GM18873 (cell line): ENCODE measurements at regions not wholly inside any gene's neighbourhood (a gene's known extent, or its start where the extent isn't known, plus 50 kb on each side); places are given as distances from the start of the nearest gene placed in this dataset.

ENCODE experiments used
- ATAC-seq: cut with Tn5 transposase; IDR thresholded peaks from one replicate; pipeline ENCODE4 v1.9.1; 2021; ENCODE audit warnings: mild to moderate bottlenecking, moderate library complexity, moderate number of reproducible peaks; ENCODE audit not compliant: unreplicated experiment, low FRiP score

- no peak for ATAC-seq
Observed at GRCh38 chr6:88558981-88559380, 392.8 kb upstream of the CNR1 start.

- ATAC-seq, result no peak
Observed at GRCh38 chr6:88556663-88557062, 390.5 kb upstream of the CNR1 start.

- ATAC-seq, result no peak
Observed at GRCh38 chr6:88548891-88549505, 382.9 kb upstream of the CNR1 start.

- ATAC-seq, result no peak
Observed at GRCh38 chr6:88547768-88548167, 381.6 kb upstream of the CNR1 start.

GRCh38 chr6:88545991-88546390, 379.8 kb upstream of the CNR1 start:
- ATAC-seq, result no peak

- no peak for ATAC-seq
Observed at GRCh38 chr6:88544986-88545612, 379.0 kb upstream of the CNR1 start.

GRCh38 chr6:88539295-88539764, 373.2 kb upstream of the CNR1 start:
- no peak for ATAC-seq

GRCh38 chr6:88538840-88539239, 372.7 kb upstream of the CNR1 start:
- no peak for ATAC-seq

GRCh38 chr6:88538130-88538706, 372.1 kb upstream of the CNR1 start:
- no peak for ATAC-seq

GRCh38 chr6:88536071-88536625, 370.0 kb upstream of the CNR1 start:
- ATAC-seq, result no peak

- no peak for ATAC-seq
Observed at GRCh38 chr6:88535306-88535705, 369.2 kb upstream of the CNR1 start.

- no peak for ATAC-seq
Observed at GRCh38 chr6:88532241-88532860, 366.2 kb upstream of the CNR1 start.

- ATAC-seq, result no peak
Observed at GRCh38 chr6:88529726-88530125, 363.6 kb upstream of the CNR1 start.

GRCh38 chr6:88520445-88520844, 354.3 kb upstream of the CNR1 start:
- ATAC-seq, result no peak

GRCh38 chr6:88520017-88520338, 353.8 kb upstream of the CNR1 start:
- ATAC-seq, result no peak

- no peak for ATAC-seq
Observed at GRCh38 chr6:88519301-88520016, 353.3 kb upstream of the CNR1 start.

GRCh38 chr6:88517737-88518136, 351.6 kb upstream of the CNR1 start:
- no peak for ATAC-seq

- ATAC-seq, result no peak
Observed at GRCh38 chr6:88513920-88514319, 347.8 kb upstream of the CNR1 start.

- no peak for ATAC-seq
Observed at GRCh38 chr6:88513471-88513870, 347.3 kb upstream of the CNR1 start.

- ATAC-seq, result no peak
Observed at GRCh38 chr6:88512951-88513350, 346.8 kb upstream of the CNR1 start.

GRCh38 chr6:88502391-88502790, 336.2 kb upstream of the CNR1 start:
- no peak for ATAC-seq
